IMR-90 (cell line): ENCODE measurements at regions not wholly inside any gene's neighbourhood (a gene's known extent, or its start where the extent isn't known, plus 50 kb on each side); places are given as distances from the start of the nearest gene placed in this dataset. TPM values are rescaled to one million over a fixed set of nuclear protein-coding genes. Genes with fewer than 3 reads are reported as not detected.

Experiments used
- ATAC-seq: fragments of 200-7000 bp; cut with Tn5 transposase; 2 replicates; pipeline ENCODE4 v1.9.1; 2020; ENCODE audit warnings: low read depth, mild to moderate bottlenecking, moderate library complexity
- BruUV-seq: library from RNA; stranded (reverse); fragments of 400-500 nt; replicated peaks from 2 replicates; lab custom pipeline; 2021; lab: Mats Ljungman, UMichigan
- CTCF ChIA-PET: fragments of 300-600 bp; formaldehyde crosslinking; extraction: SDS; loops from one replicate; lab custom pipeline; 2021; ENCODE audit warnings: antibody characterized with exemption; lab: Yijun Ruan, JAX
- POLR2A ChIA-PET: fragments of 300-600 bp; sonication (Branson Sonifier 250); formaldehyde crosslinking; loops from one replicate; lab custom pipeline; 2022; ENCODE audit warnings: antibody characterized with exemption; ENCODE audit not compliant: unreplicated experiment; lab: Charles Lee
- DNase-seq: peaks from one replicate; pipeline ENCODE4 v3.0.0; 2013
- H2AFZ ChIP-seq: replicated peaks from 2 replicates; pipeline ENCODE3; 2013; ENCODE audit warnings: low read length, mild to moderate bottlenecking; ENCODE audit not compliant: poor library complexity
- H2AK5ac ChIP-seq: 2 replicates; pipeline ENCODE4 v1.6.1; 2013; ENCODE audit warnings: low read depth, low read length, inconsistent platforms
- H2AK9ac ChIP-seq: replicated peaks from 2 replicates; pipeline ENCODE3; 2013; ENCODE audit warnings: mild to moderate bottlenecking, low read depth, low read length, moderate library complexity; ENCODE audit not compliant: poor library complexity
- H2BK120ac ChIP-seq: 2 replicates; pipeline ENCODE4 v1.6.1; 2013; ENCODE audit warnings: low read depth, low read length, inconsistent platforms
- H2BK15ac ChIP-seq: 3 replicates; pipeline ENCODE4 v1.6.1; 2013; ENCODE audit warnings: low read depth, low read length, inconsistent platforms
- H2BK20ac ChIP-seq: 2 replicates; pipeline ENCODE4 v1.6.1; 2013; ENCODE audit warnings: low read depth, mild to moderate bottlenecking, inconsistent platforms, low read length, moderate library complexity
- H2BK5ac ChIP-seq: 2 replicates; pipeline ENCODE4 v1.6.1; 2013; ENCODE audit warnings: mild to moderate bottlenecking, low read depth, low read length, inconsistent platforms; ENCODE audit not compliant: poor library complexity, severe bottlenecking
- H3K14ac ChIP-seq: replicated peaks from 2 replicates; pipeline ENCODE4 v1.6.1; 2013; ENCODE audit warnings: low read depth, low read length, inconsistent platforms
- H3K18ac ChIP-seq: 2 replicates; pipeline ENCODE4 v1.6.1; 2013; ENCODE audit warnings: low read depth, low read length, control low read depth
- H3K23ac ChIP-seq: 2 replicates; pipeline ENCODE4 v1.6.1; 2013; ENCODE audit warnings: low read depth, low read length, inconsistent platforms
- H3K27ac ChIP-seq: 2 replicates; pipeline ENCODE4 v1.5.1; 2013; ENCODE audit warnings: mild to moderate bottlenecking, control low read depth, low read length; ENCODE audit not compliant: insufficient read depth
- H3K27me3 ChIP-seq: 2 replicates; pipeline ENCODE4 v1.6.1; 2013; ENCODE audit warnings: low read length; ENCODE audit not compliant: control insufficient read depth, insufficient read depth
- H3K36me3 ChIP-seq: 2 replicates; pipeline ENCODE4 v1.6.1; 2013; ENCODE audit warnings: low read length, mixed read lengths; ENCODE audit not compliant: control insufficient read depth, insufficient read depth
- H3K4ac ChIP-seq: 2 replicates; pipeline ENCODE4 v1.6.1; 2013; ENCODE audit warnings: low read depth, low read length, inconsistent platforms
- H3K4me1 ChIP-seq: 2 replicates; pipeline ENCODE4 v1.6.1; 2013; ENCODE audit warnings: low read length, mixed read lengths; ENCODE audit not compliant: control insufficient read depth, insufficient read depth
- H3K4me2 ChIP-seq: 2 replicates; pipeline ENCODE4 v1.6.1; 2013; ENCODE audit warnings: low read depth, mild to moderate bottlenecking, control low read depth, low read length, moderate library complexity
- H3K4me3 ChIP-seq: 2 replicates; pipeline ENCODE4 v1.5.1; 2013; ENCODE audit warnings: low read depth, mild to moderate bottlenecking, control low read depth, low read length, moderate library complexity; ENCODE audit not compliant: insufficient read depth
- H3K56ac ChIP-seq: 2 replicates; pipeline ENCODE4 v1.6.1; 2013; ENCODE audit warnings: low read length, inconsistent platforms; ENCODE audit not compliant: insufficient read depth; ENCODE audit errors: extremely low read depth
- H3K79me1 ChIP-seq, 2 experiments: 2 replicates each; pipeline ENCODE4 v1.6.1; 2013; ENCODE audit warnings: low read length in 2 of 2, inconsistent platforms in 1 of 2, low read depth in 1 of 2
- H3K9ac ChIP-seq: 2 replicates; pipeline ENCODE4 v1.6.1; 2013; ENCODE audit warnings: low read depth, low read length, control low read depth
- H3K9me1 ChIP-seq: 2 replicates; pipeline ENCODE4 v1.6.1; 2013; ENCODE audit warnings: low read length, inconsistent platforms; ENCODE audit not compliant: insufficient read depth
- H3K9me3 ChIP-seq: 2 replicates; pipeline ENCODE4 v1.6.1; 2013; ENCODE audit warnings: low read length; ENCODE audit not compliant: control insufficient read depth, insufficient read depth
- H4K20me1 ChIP-seq: 2 replicates; pipeline ENCODE4 v1.6.1; 2013; ENCODE audit warnings: low read length, inconsistent platforms; ENCODE audit not compliant: insufficient read depth
- H4K5ac ChIP-seq: 2 replicates; pipeline ENCODE4 v1.6.1; 2013; ENCODE audit warnings: mild to moderate bottlenecking, low read depth, low read length, control low read depth
- H4K8ac ChIP-seq, 2 experiments: 2 replicates each; pipeline ENCODE4 v1.6.1; 2013; ENCODE audit warnings: low read depth in 2 of 2, low read length in 2 of 2, control low read depth in 1 of 2, inconsistent platforms in 1 of 2
- H4K91ac ChIP-seq: 2 replicates; pipeline ENCODE4 v1.6.1; 2013; ENCODE audit warnings: low read depth, low read length, inconsistent platforms; ENCODE audit not compliant: insufficient read depth
- CTCF ChIP-seq: conservative IDR thresholded peaks from 2 replicates; pipeline ENCODE4 v1.5.1; 2012; ENCODE audit warnings: mild to moderate bottlenecking, low read depth, low read length, improper control_type of control experiment
- ELK1 ChIP-seq: fragments of 150-350 bp; IDR thresholded peaks from 2 replicates; pipeline ENCODE4 v1.6.1; 2016; ENCODE audit warnings: low read depth, mild to moderate bottlenecking, low read length, moderate library complexity, borderline replicate concordance
- MAZ ChIP-seq: IDR thresholded peaks from 2 replicates; pipeline ENCODE4 v1.6.1; 2012; ENCODE audit warnings: low read depth, mild to moderate bottlenecking, low read length, improper control_type of control experiment, moderate library complexity, borderline replicate concordance
- NFE2L2 ChIP-seq: fragments of 150-350 bp; IDR thresholded peaks from 2 replicates; pipeline ENCODE4 v1.6.1; 2016; ENCODE audit warnings: low read depth, mild to moderate bottlenecking, low read length
- RAD21 ChIP-seq: IDR thresholded peaks from 2 replicates; pipeline ENCODE4 v1.6.1; 2012; ENCODE audit warnings: low read length, improper control_type of control experiment
- RCOR1 ChIP-seq: IDR thresholded peaks from 2 replicates; pipeline ENCODE4 v1.6.1; 2012; ENCODE audit warnings: mild to moderate bottlenecking, low read length, improper control_type of control experiment; ENCODE audit not compliant: insufficient replicate concordance
- RFX5 ChIP-seq: IDR thresholded peaks from 2 replicates; pipeline ENCODE4 v1.8.0; 2012; ENCODE audit warnings: low read depth, mild to moderate bottlenecking, low read length, moderate library complexity
- WGBS, 2 experiments: methylation state at CpG; one replicate each; pipeline versions ENCODE4 v1.1.5 to v1.1.7; 2013; ENCODE audit warnings: missing lambda C conversion rate in 2 of 2; ENCODE audit not compliant: insufficient read length in 1 of 2; ENCODE audit errors: extremely low coverage in 2 of 2; 5-methylcytosine and 5-hydroxymethylcytosine counted together
- dilution Hi-C: fragments of 300-500 bp; cut with HindIII; formaldehyde crosslinking; loops from one replicate; pipeline ENCODE4 v1.14.3; 2018; ENCODE audit warnings: low sequenced_read_pairs; ENCODE audit not compliant: unreplicated experiment
- in situ Hi-C: fragments of 300-500 bp; cut with MboI; formaldehyde crosslinking; loops from 3 replicates; pipeline ENCODE4 v1.14.3; 2019; ENCODE audit warnings: low sequenced_read_pairs, inconsistent platforms, mixed read lengths
- intact Hi-C: fragments of 100-400 bp; cut with micrococcal nuclease; formaldehyde crosslinking; loops from 2 replicates; pipeline ENCODE4 v1.10.0; 2022
- microRNA-seq, 2 experiments: library from miRNA; stranded (forward) in 1 of 2; unstranded in 1 of 2; fragments of 10-50 nt in 1 of 2; fragments of <30 nt in 1 of 2; gene quantifications in 1 of 2; microRNA quantifications in 1 of 2; one replicate each; pipeline versions ENCODE3 to v1.1.0; 2013 to 2020; ENCODE audit not compliant: insufficient read depth in 1 of 2, insufficient read length in 1 of 2, unreplicated experiment in 1 of 2
- small RNA-seq, 5 experiments: library from RNA; depleted of rRNA; stranded (forward); fragments of <200 nt; gene quantifications; one replicate each; pipeline ENCODE3, GENCODE V24; 2012

GRCh38 chr7:131276748-131277147 lies 50.9 kb upstream of the MKLN1 start:
- ChIA-PET POLR2A (interaction anchor here (0.5 kb wide), 1 partner anchor 19 kb away, joined by 3 read pairs; no protein-coding TSS in a partner anchor), CTCF (no interaction called here)
- H3K36me3 ChIP-seq = no peaks in the 10 kb centered on the region
- no peak overlapping the region for H2AFZ ChIP-seq
- no peak overlapping the region for H2BK15ac ChIP-seq
- H3K27me3 ChIP-seq = no peaks in the 10 kb centered on the region
- DNase-seq = no peak
- intact Hi-C loops = no loop called here
- H3K4me2 ChIP-seq = no peak overlapping the region
- H3K14ac ChIP-seq = no peak overlapping the region
- H3K56ac ChIP-seq = no peak overlapping the region
- TF ChIP-seq NFE2L2 = no peak
- TF ChIP-seq ELK1 = no peak
- no peak for TF ChIP-seq RFX5
- TF ChIP-seq CTCF = no peak
- no peak for TF ChIP-seq RCOR1
- no peak for TF ChIP-seq RAD21
- TF ChIP-seq MAZ = no peak
- no peak overlapping the region for H3K4ac ChIP-seq
- H3K9me1 ChIP-seq = no peaks in the 10 kb centered on the region
- no peak for ATAC-seq
- no peaks in the 10 kb centered on the region for H3K4me1 ChIP-seq
- no peaks in the 10 kb centered on the region for H4K20me1 ChIP-seq
- no peak overlapping the region for H2BK20ac ChIP-seq
- H2AK5ac ChIP-seq = no peak overlapping the region
- H3K9me3 ChIP-seq = no peaks in the 10 kb centered on the region
- dilution Hi-C loops = no loop called here
- no peak overlapping the region for H2BK5ac ChIP-seq
- no CpG with 5 or more reads among the region's 2 CpGs for WGBS, 2 experiments
- no peak overlapping the region for H2BK120ac ChIP-seq
- H4K91ac ChIP-seq = no peak overlapping the region
- H2AK9ac ChIP-seq = no peak overlapping the region
- no TSS peak for BruUV-seq
- no peak overlapping the region for H3K9ac ChIP-seq
- no peak overlapping the region for H3K4me3 ChIP-seq
- in situ Hi-C loops = no loop called here
- no peak overlapping the region for H3K23ac ChIP-seq
- no peak overlapping the region for H3K27ac ChIP-seq
- no peak overlapping the region for H4K5ac ChIP-seq
- no peak overlapping the region for H3K18ac ChIP-seq
- no peaks in the 10 kb centered on the region for H3K79me1 ChIP-seq
- no peak overlapping the region for H4K8ac ChIP-seq

Small RNA genes in the stretch of these regions (microRNA-seq; reads per million reads assigned to microRNA genes)
- gene AC016831.3 (ENCODE audit: insufficient read depth, insufficient read length) (not detected), gene MIR29A (ENCODE audit: unreplicated experiment) (37,606 reads per million, percentile 99 among the genes with 10 or more reads in this experiment), gene RNU6-1010P (ENCODE audit: insufficient read depth, insufficient read length) (not detected)

Small RNA genes in the stretch of these regions (small RNA-seq; reads per million reads assigned to genes)
- gene AC016831.3 = 0 reads per million in 5 experiments
- 0 reads per million in 5 experiments for gene RNU6-1010P
